Caki2 (cell line): ENCODE measurements at regions not wholly inside any gene's neighbourhood (a gene's known extent, or its start where the extent isn't known, plus 50 kb on each side); places are given as distances from the start of the nearest gene placed in this dataset.
"Not testable (repeated sequence)": the region's sequence is repeated elsewhere in the genome, so short reads cannot be mapped to it uniquely, and the experiment has no call there.

Experiments
- DNase-seq: peaks from one replicate; pipeline ENCODE4 v3.0.0-alpha.2; 2015; ENCODE audit warnings: low read depth
- in situ Hi-C: cut with HindIII; loops from 2 replicates; pipeline ENCODE4 v1.10.0; 2016; ENCODE audit warnings: low sequenced_read_pairs, low pct_unique_long_range_greater_than_20kb, mixed read lengths

DNA sequence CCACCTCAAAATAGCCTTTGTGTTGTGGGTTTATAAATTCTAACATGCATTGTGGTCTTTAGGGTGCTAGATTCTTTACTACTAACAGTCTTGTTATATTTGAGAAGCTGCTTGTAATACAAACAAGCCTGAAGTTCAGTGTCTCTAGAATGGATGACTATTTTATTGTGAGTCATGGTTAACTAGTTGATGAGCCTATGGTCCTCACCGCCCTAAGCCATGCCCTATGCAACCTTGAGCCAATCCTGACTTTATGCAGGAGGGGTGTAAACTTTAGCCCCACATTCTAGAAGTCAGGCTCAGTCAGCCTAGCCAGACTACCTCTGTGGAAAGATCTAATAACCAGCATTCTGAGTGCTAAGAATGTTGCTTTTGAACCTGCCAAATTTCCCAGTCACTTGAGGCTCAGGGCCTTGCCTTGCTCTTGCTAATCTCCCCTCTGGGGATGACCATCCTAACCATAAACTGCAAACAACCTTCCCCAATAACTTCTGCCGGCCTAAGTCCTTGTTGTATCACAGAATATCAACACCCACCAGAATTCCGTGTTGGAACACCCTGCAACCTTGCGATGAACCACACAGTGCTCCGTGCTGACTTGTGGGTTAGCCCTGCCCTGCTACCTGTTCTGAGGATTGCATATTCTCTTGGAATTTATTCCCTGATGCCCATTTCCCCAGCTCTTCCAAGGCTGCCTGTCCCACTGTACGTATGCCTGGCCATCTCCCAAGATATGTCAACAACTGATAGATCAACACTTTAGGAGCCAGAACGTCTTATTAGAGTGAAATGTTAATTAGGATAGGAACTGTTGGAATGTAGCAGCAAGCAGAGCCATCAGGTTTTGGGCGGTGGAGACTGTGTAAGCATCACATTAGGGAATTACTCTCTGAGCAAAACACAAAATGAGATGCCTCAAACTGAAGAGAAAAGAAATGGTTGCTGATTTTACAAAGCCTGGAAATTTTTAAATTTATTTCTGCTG, 71.7 kb upstream of the CEP85L start:
- in situ Hi-C loops = no loop called here
- DNase-seq = no peak

DNA sequence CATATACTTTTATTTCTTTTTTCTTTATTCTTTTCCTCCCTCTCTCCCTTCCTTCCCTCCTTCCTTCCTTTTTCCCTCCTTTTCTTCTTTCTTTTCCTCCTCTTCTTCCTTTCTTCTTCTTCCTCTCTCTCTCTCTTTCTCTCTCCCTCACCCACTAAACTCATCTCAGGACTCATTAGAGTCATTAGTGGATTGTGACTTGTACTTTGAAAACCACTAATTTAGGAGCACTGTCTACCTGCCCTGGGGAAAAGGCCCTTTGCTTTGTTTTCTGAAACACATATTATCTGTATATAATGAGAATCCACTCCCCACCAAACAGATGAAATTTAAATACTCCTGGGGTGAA, 68.7 kb upstream of the CEP85L start:
- no peak for DNase-seq
- in situ Hi-C loops = no loop called here

DNA sequence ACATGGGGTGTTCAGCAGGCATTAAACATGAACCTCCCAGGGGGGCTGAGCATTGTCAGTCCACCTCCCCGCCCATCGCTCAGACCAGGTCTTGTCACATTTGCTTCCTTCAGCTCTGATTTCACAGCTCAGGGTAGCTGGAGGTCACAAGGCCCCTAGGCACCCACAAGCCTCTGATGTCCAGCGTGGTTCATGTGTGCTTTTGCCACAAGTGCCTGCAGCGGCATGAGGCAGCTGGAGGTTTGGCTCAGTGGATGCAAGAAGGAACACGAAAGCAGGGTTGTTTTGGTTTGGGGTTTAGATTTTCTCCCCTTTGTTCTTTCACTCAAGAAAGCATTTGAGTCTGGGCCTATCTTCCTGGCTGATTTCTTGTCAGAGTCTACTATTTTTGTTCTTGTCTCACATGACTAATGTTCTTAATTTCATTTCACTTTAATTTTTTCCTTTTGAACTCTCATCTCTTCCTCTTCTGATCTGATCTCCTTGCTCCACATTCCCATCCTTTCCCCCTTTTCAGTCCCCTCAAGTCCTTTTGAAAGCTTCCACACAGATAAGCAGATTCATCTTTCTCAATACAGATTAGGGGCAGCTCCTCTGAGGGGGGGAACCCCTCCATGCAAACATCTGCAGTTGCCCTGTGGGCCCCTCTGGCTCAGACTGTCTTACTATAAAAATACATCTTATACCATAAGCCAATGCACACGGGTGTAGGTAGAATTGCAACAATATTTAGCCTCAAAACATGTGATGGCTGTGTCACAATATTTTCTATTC, 68.1 kb upstream of the CEP85L start:
- in situ Hi-C loops = no loop called here
- no peak for DNase-seq

GRCh38 chr6:118718903-118719302, 67.5 kb upstream of the CEP85L start:
- DNase-seq = no peak
- in situ Hi-C loops = no loop called here

GRCh38 chr6:118718297-118718696, 66.9 kb upstream of the CEP85L start:
- in situ Hi-C loops = no loop called here
- DNase-seq = no peak

GRCh38 chr6:118717106-118717505, 65.7 kb upstream of the CEP85L start:
- in situ Hi-C loops = no loop called here
- DNase-seq = no peak

DNA sequence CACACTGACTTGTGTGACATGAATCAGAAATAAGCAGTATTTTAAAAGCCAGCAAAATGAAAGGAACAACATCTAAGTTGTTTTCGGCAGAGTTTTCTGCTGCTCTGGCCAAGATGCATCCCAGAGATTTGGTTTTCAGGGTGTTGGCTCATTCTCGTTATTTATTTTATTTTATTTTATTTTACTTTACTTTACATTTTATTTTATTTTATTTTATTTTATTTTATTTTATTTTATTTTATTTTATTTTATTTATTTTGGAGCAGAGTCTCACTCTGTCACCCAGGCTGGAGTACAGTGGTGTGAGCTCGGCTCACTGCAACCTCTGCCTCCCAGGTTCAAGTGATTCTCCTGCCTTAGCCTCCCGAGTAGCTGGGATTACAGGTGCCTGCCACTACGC, 64.5 kb upstream of the CEP85L start:
- in situ Hi-C loops = not testable (repeated sequence)

DNA sequence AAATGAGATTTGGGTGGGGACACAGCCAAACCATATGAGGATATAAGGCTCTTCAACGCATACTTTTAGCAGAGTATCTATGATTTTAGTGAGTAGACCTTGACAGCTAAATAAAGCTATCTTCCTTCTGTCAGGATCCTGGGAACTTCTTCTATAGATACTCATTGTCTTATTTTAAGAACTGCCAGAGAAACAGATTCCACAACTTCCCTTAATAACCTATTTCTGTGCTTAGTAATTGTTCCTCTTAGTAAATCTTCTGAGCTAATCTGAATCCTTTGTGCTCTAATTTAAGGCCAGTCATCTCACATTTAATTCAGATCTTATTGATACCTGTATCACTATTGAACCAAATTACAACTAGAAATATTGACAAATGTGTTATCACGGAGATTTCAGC, 64.0 kb upstream of the CEP85L start:
- no peak for DNase-seq
- in situ Hi-C loops = no loop called here

More for the DNA sequence above, 64.5 kb upstream of the CEP85L start:
- not testable (repeated sequence) for DNase-seq

GRCh38 chr6:118714756-118715155, 63.4 kb upstream of the CEP85L start:
- in situ Hi-C loops = no loop called here
- no peak for DNase-seq

DNA sequence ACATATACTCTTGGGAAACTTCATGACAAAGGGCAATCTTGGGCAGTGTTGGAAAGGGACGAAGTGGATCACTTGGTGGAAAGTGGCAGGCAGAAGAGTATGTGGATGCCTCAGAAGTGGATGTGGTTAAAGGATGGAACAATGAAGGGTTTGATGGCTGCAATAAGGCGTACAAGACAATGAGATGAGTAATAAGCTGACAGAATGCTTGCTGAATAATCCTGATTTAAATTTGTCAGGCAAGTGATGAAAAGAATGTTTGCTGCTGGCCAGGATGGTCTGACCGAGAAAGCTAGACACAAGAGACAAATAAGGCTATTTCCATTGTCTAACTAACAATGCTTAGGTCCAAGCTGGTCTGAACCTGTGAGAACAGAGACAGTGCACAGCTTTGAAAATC, 61.6 kb upstream of the CEP85L start:
- no peak for DNase-seq
- in situ Hi-C loops = no loop called here

DNA sequence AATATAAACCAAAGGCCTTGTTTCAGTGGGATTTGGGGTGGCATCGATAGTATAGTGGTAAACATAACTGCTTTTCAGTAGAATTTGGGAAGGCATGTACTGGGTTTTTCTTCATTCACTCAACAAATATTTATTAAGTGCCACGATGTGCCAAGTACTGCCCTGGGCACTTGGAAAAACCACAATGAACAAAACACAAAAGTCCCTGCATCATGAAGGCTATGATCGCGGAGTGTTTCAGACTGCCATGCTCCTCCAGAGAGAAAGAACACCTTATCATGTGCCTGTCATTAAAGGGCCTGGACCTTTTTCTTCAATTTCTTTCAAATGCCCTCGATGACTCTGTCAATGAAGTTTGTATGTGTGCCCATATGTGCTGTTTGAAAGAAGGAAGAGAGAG, 59.2 kb upstream of the CEP85L start:
- in situ Hi-C loops = no loop called here

GRCh38 chr6:118709859-118710350, 58.5 kb upstream of the CEP85L start:
- DNase-seq = no peak
- in situ Hi-C loops = no loop called here

More for the DNA sequence above, 59.2 kb upstream of the CEP85L start:
- DNase-seq = no peak

DNA sequence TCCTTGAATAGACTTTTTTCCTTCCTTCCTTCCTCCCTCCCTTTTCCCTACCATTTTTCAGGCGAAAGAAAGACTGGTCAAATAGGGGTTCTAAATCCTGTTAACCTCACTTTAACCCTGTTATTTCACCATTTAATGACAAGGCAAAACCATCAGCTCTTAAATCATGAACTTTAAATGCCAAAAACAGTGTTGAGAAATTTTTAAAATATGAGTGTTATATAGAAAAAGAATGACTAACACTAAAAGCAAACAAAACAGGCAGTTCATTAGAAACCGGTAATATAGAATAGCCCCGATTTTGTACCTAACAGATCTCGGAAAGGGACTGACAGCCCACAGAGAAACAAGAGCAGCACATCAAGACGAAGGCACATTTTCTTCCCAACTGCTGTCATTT, 57.4 kb upstream of the CEP85L start:
- in situ Hi-C loops = no loop called here
- DNase-seq = no peak

- no peak for DNase-seq
- in situ Hi-C loops = no loop called here
These were observed 56.7 kb upstream of the CEP85L start for GRCh38 chr6:118708055-118708454.

DNA sequence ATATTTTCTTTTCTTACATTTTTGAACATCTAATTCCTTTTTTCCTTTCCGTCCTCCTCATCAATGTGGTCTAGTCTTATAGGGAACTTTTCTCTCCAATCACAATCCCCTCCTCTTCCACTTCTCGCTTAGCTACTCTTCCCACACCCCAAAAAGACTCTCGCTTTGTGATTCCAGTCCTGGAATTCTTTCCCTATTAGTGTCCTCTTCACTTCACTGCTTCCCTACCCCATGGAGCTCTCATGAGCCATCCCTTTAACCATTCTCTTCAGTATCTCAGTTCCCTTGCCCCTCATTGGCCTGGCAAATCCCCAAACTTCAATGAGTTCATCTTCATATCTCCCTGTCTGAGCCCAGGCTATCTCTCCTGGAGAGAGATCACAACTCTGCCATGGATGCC, 55.3 kb upstream of the CEP85L start:
- in situ Hi-C loops = no loop called here
- no peak for DNase-seq

DNA sequence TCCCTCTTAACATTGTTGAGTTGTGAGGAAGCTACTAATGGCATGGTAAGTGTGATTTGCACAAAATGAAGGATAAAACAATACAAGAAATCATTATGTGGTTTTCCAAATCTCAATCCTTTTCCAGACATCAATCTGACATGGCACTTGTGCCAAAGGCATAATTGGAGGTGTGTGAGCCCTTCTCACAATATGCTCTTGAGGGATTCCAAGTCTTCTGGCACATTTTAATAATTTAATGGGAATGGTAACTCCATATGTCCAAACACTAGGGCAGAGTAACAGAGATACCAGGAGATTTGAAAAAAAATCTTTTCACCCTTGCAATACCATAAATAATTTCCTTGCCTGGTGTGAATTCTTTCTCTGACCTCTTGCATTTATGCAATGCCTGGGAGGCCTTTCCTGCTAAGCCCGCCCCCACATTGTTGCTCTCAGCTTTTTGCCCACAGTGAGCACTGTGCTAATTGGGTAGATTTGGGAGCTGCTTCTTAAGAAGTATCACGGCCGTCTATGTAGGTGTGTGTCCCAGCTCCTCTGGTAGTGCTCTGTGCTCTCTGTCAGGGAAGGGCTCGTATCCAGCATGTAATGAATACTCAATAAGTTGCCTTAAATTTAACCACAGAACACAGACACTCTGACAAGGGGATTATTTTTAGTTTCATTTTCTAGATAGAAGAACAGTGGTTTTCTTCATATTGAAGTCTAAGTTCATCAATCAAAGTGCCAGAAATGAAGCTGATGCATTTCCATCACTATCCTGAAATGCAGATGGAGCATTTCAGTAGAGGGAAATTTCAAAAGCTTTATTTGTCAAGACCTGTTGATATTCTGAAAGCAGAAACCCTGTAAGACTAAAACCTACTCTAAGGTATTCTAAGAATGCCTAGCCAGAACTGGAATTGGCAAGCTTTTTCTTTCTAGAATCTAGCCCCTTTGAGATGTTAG, 54.4 kb upstream of the CEP85L start:
- in situ Hi-C loops = no loop called here
- DNase-seq = no peak

DNA sequence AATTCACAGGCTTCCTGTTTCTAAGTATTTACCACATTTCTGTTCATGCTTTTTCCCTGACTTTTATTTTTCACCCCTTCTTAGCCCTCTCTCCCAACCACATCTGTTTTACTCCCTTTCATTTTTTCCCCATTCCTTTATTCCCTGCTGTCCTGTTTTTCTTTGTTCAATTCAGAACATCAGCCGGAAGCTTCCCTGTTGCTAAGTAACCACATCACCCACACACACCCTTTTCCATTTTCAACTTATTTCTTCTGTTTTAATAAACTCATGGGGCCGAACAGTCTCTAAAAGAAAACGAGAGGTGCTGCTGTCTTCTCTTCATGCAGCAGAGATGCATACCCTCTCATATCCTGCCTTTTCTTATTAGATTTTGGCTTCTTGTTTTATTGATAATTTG, 53.5 kb upstream of the CEP85L start:
- DNase-seq = no peak
- in situ Hi-C loops = no loop called here

DNA sequence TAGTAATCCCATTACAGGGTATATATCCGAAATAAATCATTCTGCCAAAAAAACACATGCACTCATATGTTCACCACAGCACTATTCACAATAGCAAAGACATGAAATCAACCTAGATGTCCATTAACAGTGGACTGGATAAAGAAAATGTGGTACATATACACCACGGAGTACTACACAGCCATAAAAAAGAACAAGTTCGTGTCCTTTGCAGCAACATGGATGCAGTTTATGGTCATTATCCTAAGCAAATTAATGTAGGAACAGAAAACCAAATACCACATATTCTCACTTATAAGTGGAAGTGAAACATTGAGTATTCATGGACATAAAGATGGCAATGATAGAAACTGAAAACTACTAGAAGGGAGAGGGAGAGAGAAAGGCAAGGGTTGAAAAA, 49.9 kb upstream of the CEP85L start:
- DNase-seq, in situ Hi-C loops: not testable (repeated sequence)
